Activated CD4-positive, alpha-beta T cell treated with anti-CD3 and anti-CD28 coated beads, Interleukin-2, Interleukin-6, amounts not matched to agents 100 ng/mL and 50 ng/mL, durations not matched to agents 16 hours and 8 hours (primary cell): ENCODE measurements at regions not wholly inside any gene's neighbourhood (a gene's known extent, or its start where the extent isn't known, plus 50 kb on each side); places are given as distances from the start of the nearest gene placed in this dataset.
"Not testable (repeated sequence)": the region's sequence is repeated elsewhere in the genome, so short reads cannot be mapped to it uniquely, and the experiment has no call there.

Experiments
- DNase-seq: peaks from one replicate; pipeline ENCODE4 v3.0.0-alpha.2; 2020

- DNase-seq, result not testable (repeated sequence)
Measured at GRCh38 chr4:131883181-131883580, 1265.9 kb upstream of the PCDH10 start.

- DNase-seq, result not testable (repeated sequence)
Measured at GRCh38 chr4:131925662-131926061, 1223.4 kb upstream of the PCDH10 start.

- DNase-seq, result not testable (repeated sequence)
Measured at GRCh38 chr4:131967646-131968045, 1181.4 kb upstream of the PCDH10 start.

GRCh38 chr4:131974730-131975129 lies 1174.4 kb upstream of the PCDH10 start:
- DNase-seq, result no peak

GRCh38 chr4:131975276-131976132 lies 1173.6 kb upstream of the PCDH10 start:
- DNase-seq, result not testable (repeated sequence)

- not testable (repeated sequence) for DNase-seq
Measured at GRCh38 chr4:131976133-131977002, 1172.7 kb upstream of the PCDH10 start.

GRCh38 chr4:131978120-131978519 lies 1171.0 kb upstream of the PCDH10 start:
- DNase-seq, result no peak

GRCh38 chr4:131989576-131989975 lies 1159.5 kb upstream of the PCDH10 start:
- DNase-seq, result no peak

- no peak for DNase-seq
Measured at GRCh38 chr4:132001542-132001941, 1147.6 kb upstream of the PCDH10 start.

GRCh38 chr4:132003593-132003992 lies 1145.5 kb upstream of the PCDH10 start:
- DNase-seq, result no peak

GRCh38 chr4:132015321-132015720 lies 1133.8 kb upstream of the PCDH10 start:
- no peak for DNase-seq

- DNase-seq, result no peak
Measured at GRCh38 chr4:132016703-132017350, 1132.3 kb upstream of the PCDH10 start.

GRCh38 chr4:132026166-132026565 lies 1122.9 kb upstream of the PCDH10 start:
- DNase-seq, result no peak

GRCh38 chr4:132026816-132027215 lies 1122.3 kb upstream of the PCDH10 start:
- no peak for DNase-seq

- DNase-seq, result no peak
Measured at GRCh38 chr4:132056496-132056895, 1092.6 kb upstream of the PCDH10 start.

- DNase-seq, result no peak
Measured at GRCh38 chr4:132059227-132059626, 1089.9 kb upstream of the PCDH10 start.

- no peak for DNase-seq
Measured at GRCh38 chr4:132062611-132063239, 1086.4 kb upstream of the PCDH10 start.

GRCh38 chr4:132063829-132064228 lies 1085.3 kb upstream of the PCDH10 start:
- DNase-seq, result no peak

GRCh38 chr4:132065940-132066495 lies 1083.1 kb upstream of the PCDH10 start:
- no peak for DNase-seq

GRCh38 chr4:132071815-132072214 lies 1077.3 kb upstream of the PCDH10 start:
- no peak for DNase-seq

GRCh38 chr4:132076829-132077228 lies 1072.3 kb upstream of the PCDH10 start:
- no peak for DNase-seq

- no peak for DNase-seq
Measured at GRCh38 chr4:132085105-132085504, 1064.0 kb upstream of the PCDH10 start.
